T-cell (primary cell): ENCODE measurements at regions not wholly inside any gene's neighbourhood (a gene's known extent, or its start where the extent isn't known, plus 50 kb on each side); places are given as distances from the start of the nearest gene placed in this dataset.

Experiments
- ATAC-seq, 4 experiments: fragments of 200-7000 bp in 3 of 4; fragments of 150-1000 bp in 1 of 4; cut with Tn5 transposase; replicated peaks in 1 of 4; 1 replicate in 3 of 4; 2 replicates in 1 of 4; pipeline ENCODE4 v1.10.0; 2021; ENCODE audit warnings: moderate library complexity in 3 of 4, mild to moderate bottlenecking in 2 of 4, moderate number of reproducible peaks in 1 of 4
- CTCF ChIA-PET, 2 donors: fragments of 300-600 bp; sonication (Branson Sonifier 250); formaldehyde crosslinking; loops; one replicate each; lab custom pipeline; 2022; ENCODE audit warnings: antibody characterized with exemption in 2 of 2; lab: Charles Lee
- POLR2A ChIA-PET, 2 donors: fragments of 300-600 bp; sonication (Branson Sonifier 250); formaldehyde crosslinking; loops; one replicate each; lab custom pipeline; 2022; ENCODE audit warnings: antibody characterized with exemption in 2 of 2; lab: Charles Lee
- DNase-seq, 35 experiments: peaks; one replicate each; pipeline versions ENCODE4 v3.0.0 to v3.0.0-alpha.2; 2013 to 2023
- H3K27ac ChIP-seq: one replicate; pipeline ENCODE4 v1.5.1; 2013; ENCODE audit warnings: low read length
- H3K27me3 ChIP-seq, 2 experiments: replicated peaks in 1 of 2; 1 replicate in 1 of 2; 2 replicates in 1 of 2; pipeline versions ENCODE4 v1.6.1 to v1.7.0; 2013; ENCODE audit warnings: low read length in 1 of 2, mixed read lengths in 1 of 2; ENCODE audit not compliant: control insufficient read depth in 2 of 2, insufficient read depth in 2 of 2; ENCODE audit errors: extremely low read depth in 1 of 2
- H3K36me3 ChIP-seq, 2 donors: 1 replicate in 1 of 2; 2 replicates in 1 of 2; pipeline versions ENCODE4 v1.6.1 to v1.7.0; 2013; ENCODE audit warnings: low read length in 1 of 2; ENCODE audit not compliant: control insufficient read depth in 2 of 2, insufficient read depth in 1 of 2; ENCODE audit errors: extremely low read depth in 1 of 2
- H3K4me1 ChIP-seq, 2 experiments: 1 replicate in 1 of 2; 2 replicates in 1 of 2; pipeline versions ENCODE4 v1.6.1 to v1.7.0; 2013; ENCODE audit warnings: low read length in 2 of 2, mixed read lengths in 1 of 2; ENCODE audit not compliant: insufficient read depth in 2 of 2, control insufficient read depth in 1 of 2; ENCODE audit errors: extremely low read depth in 1 of 2
- H3K4me3 ChIP-seq, 2 donors: 1 replicate in 1 of 2; 2 replicates in 1 of 2; pipeline versions ENCODE4 v1.5.1 to v1.7.0; 2013; ENCODE audit warnings: mild to moderate bottlenecking in 2 of 2, low read length in 1 of 2, moderate library complexity in 1 of 2; ENCODE audit not compliant: control insufficient read depth in 1 of 2; ENCODE audit errors: extremely low read depth in 1 of 2
- H3K9me3 ChIP-seq: 2 replicates; pipeline ENCODE4 v1.7.0; 2013
- H3K27ac Mint-ChIP-seq, 2 donors: one replicate each; pipeline ENCODE4 v1.8.0; 2020 to 2021; ENCODE audit warnings: mild to moderate bottlenecking in 2 of 2, mixed read lengths in 2 of 2
- H3K27me3 Mint-ChIP-seq, 2 donors: one replicate each; pipeline ENCODE4 v1.8.0; 2021 to 2022; ENCODE audit warnings: mixed read lengths in 2 of 2
- H3K36me3 Mint-ChIP-seq: one replicate; pipeline ENCODE4 v1.8.0; 2021; ENCODE audit warnings: mixed read lengths
- H3K4me1 Mint-ChIP-seq, 3 donors: one replicate each; pipeline ENCODE4 v1.8.0; 2020 to 2022; ENCODE audit warnings: mixed read lengths in 3 of 3, mild to moderate bottlenecking in 1 of 3
- H3K4me3 Mint-ChIP-seq, 3 donors: one replicate each; pipeline ENCODE4 v1.8.0; 2020 to 2022; ENCODE audit warnings: mild to moderate bottlenecking in 3 of 3, mixed read lengths in 3 of 3, moderate library complexity in 3 of 3
- H3K9me3 Mint-ChIP-seq, 3 donors: one replicate each; pipeline ENCODE4 v1.8.0; 2020 to 2022; ENCODE audit warnings: mixed read lengths in 3 of 3
- WGBS: methylation state at CpG from one replicate; pipeline ENCODE4 v1.1.5; 2013; ENCODE audit warnings: missing lambda C conversion rate; ENCODE audit not compliant: insufficient coverage; 5-methylcytosine and 5-hydroxymethylcytosine counted together

DNA sequence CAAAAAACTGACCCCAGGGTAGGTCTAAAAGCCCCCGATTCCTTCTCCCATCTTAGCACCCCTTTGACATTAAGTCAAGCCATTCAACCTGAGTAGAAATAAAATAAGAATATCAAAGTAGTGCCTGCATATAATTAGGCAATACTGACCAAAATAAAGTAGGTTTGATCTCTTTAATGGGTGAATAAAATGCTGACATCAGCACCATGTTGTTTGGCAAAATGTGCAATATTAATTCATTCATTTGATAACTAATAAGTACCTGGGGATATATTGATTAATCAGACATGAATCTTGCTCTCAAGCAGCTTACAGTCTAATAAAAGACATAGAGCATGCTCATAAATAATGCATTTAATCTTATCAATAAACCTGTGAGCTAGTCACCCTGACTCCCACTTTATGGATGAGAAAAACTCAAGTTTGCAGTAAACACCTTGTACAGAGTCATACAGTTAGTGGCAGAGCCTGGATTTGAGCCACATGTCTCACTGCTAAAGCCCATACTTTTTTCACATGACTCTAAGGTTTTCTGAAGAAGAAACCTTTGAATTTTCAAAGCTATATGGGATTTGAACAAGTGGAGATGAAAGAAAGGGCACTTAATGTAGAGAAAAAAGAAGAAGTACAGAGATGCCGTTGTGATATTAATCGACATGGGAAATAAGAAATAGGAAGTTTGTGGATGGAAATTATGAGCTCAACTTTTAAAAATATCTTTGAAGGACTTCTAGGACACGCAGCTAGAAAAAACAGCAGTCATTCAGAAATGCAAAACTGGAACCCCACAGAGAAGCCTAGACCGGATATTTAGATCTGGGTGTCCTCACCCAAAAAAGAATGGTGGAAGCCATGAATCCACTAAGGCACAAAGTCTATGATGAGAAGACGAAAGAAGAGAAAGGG lies 183.9 kb downstream of the TOMM20 start:
- Histone ChIP-seq H3K36me3 (no peaks in the 10 kb centered on the region), H3K4me3 (no peak overlapping the region), H3K27me3 (no peaks in the 10 kb centered on the region), H3K9me3 (no peaks in the 10 kb centered on the region), H3K27ac (no peak overlapping the region), H3K4me1 (no peaks in the 10 kb centered on the region)
- POLR2A ChIA-PET = no interaction called here
- ATAC-seq (no peak), DNase-seq (no peak)
- Mint-ChIP-seq H3K27me3 (no peaks in the 10 kb centered on the region), H3K27ac (no peak overlapping the region), H3K36me3 (no peaks in the 10 kb centered on the region), H3K9me3 (peaks cover 5 to 8% (median 6%) of the 10 kb centered on the region in 3 donors), H3K4me3 (no peak overlapping the region), H3K4me1 (peaks cover 7 to 15% (median 11%) of the 10 kb centered on the region in 3 donors)
- CTCF ChIA-PET = interaction anchor here in 1 of 2 donors (0.6 kb wide), 1 partner anchor 27 kb away, joined by 3 read pairs; no protein-coding TSS in a partner anchor
- 52% methylated on average over 4 of the region's 6 CpGs for WGBS

DNA sequence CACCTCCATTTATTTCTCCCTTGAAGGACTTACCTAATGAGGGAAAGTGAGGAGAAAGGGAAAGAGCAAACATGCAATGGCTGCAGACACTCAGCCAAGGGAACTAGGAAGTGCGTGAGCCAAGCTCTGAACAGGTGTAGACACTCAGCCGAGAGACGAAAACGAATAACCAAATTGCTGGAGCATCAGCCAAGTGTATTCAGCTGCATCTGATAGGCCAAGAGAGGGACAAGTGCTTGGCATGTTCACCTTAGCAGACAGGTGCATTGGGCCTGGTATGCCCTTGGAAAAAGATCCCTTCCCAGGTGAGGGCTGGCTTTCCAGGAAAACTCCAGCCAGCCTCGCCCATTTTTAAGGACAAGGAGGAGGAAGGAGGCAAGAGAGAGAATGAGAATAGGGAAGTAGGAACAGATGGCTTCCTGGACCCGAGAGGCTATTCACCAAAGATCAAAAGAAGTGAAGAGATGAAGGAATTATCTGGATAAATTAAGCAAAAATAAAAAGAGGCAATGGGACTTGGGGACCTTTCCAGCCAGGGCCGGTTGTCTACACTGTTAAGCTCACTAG lies 184.7 kb downstream of the TOMM20 start:
- Mint-ChIP-seq H3K4me1 (peaks cover 7 to 15% (median 11%) of the 10 kb centered on the region in 3 donors), H3K27ac (no peak overlapping the region), H3K9me3 (peaks cover 0 to 5% (median under 1%) of the 10 kb centered on the region in 3 donors), H3K27me3 (no peaks in the 10 kb centered on the region), H3K36me3 (no peaks in the 10 kb centered on the region), H3K4me3 (no peak overlapping the region)
- no peak for ATAC-seq
- 76% methylated on average over 5 of the region's 7 CpGs for WGBS
- H3K36me3 ChIP-seq = no peaks in the 10 kb centered on the region
- ChIA-PET CTCF (no interaction called here), POLR2A (no interaction called here)
- H3K4me1 ChIP-seq = no peaks in the 10 kb centered on the region
- H3K9me3 ChIP-seq = no peaks in the 10 kb centered on the region
- no peak for DNase-seq
- H3K27me3 ChIP-seq = no peaks in the 10 kb centered on the region
- no peak overlapping the region for H3K27ac ChIP-seq
- no peak overlapping the region for H3K4me3 ChIP-seq

DNA sequence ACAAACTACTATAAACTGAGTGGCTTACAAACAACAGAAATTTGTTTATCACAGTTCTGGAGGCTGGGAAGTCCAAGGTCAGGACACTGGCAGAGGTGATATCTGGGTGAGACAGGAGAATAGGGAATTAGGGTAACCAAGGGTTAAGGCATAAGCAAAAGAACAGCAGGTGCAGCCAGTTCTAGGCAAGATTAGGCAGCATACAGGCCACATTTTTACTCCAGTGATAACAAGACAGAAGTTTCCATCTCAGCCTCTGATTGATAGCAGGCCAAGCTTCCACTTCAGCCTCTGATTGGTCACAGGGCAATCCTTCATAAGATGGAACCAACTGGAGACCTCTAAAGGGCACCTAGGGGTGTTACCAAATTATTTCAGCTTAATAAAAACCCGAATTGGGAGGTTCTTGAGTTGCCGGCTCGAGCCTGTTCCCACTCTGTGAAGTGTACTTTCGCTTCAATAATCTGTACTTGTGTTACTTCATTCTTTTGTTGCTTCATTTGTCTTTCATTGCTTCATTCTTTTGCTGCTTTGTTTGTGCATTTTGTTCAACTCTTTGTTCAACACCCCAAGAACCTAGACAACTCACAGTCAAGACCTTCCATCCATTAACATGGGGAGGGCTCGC lies 185.6 kb downstream of the TOMM20 start:
- Histone ChIP-seq H3K9me3 (no peaks in the 10 kb centered on the region), H3K4me1 (no peaks in the 10 kb centered on the region), H3K27ac (no peak overlapping the region), H3K27me3 (no peaks in the 10 kb centered on the region), H3K4me3 (no peak overlapping the region), H3K36me3 (no peaks in the 10 kb centered on the region)
- no peaks in the 10 kb centered on the region for H3K27me3 Mint-ChIP-seq
- WGBS = 100% methylated on average over 4 of the region's 5 CpGs
- no peak overlapping the region for H3K27ac Mint-ChIP-seq
- no peak overlapping the region for H3K4me3 Mint-ChIP-seq
- DNase-seq (no peak), ATAC-seq (no peak)
- POLR2A ChIA-PET = interaction anchor here in 1 of 2 donors (0.7 kb wide), 1 partner anchor 452 kb away, joined by 3 read pairs; no protein-coding TSS in a partner anchor
- CTCF ChIA-PET = no interaction called here
- H3K36me3 Mint-ChIP-seq = no peaks in the 10 kb centered on the region
- peaks cover 7 to 15% (median 11%) of the 10 kb centered on the region in 3 donors for H3K4me1 Mint-ChIP-seq
- H3K9me3 Mint-ChIP-seq = peaks cover 0 to 5% (median 0%) of the 10 kb centered on the region in 3 donors

DNA sequence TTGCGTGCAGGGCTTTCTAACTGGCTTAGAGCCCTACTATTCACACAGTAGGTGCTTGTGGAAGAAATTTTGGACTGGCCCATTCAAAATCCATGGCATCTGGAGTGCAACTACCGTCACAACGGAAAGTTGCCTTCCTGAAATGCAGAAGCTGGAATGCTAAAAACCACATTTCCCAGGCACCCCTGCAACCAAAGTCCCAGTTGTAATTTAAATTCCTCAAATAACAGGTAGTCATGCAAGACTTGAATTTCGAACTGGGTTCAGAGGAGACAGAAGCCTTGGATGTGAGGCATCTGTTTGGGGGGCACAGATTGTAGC lies 186.7 kb downstream of the TOMM20 start:
- no CpG with 5 or more reads among the region's 4 CpGs for WGBS
- Mint-ChIP-seq H3K4me1 (peaks cover 7 to 15% (median 11%) of the 10 kb centered on the region in 3 donors), H3K9me3 (peaks cover 0 to 5% (median 0%) of the 10 kb centered on the region in 3 donors), H3K27me3 (no peaks in the 10 kb centered on the region), H3K36me3 (no peaks in the 10 kb centered on the region), H3K4me3 (no peak overlapping the region), H3K27ac (no peak overlapping the region)
- DNase-seq = no peak
- ChIA-PET POLR2A (no interaction called here), CTCF (no interaction called here)
- H3K4me1 ChIP-seq = no peaks in the 10 kb centered on the region
- H3K27me3 ChIP-seq = no peaks in the 10 kb centered on the region
- H3K36me3 ChIP-seq = no peaks in the 10 kb centered on the region
- no peak overlapping the region for H3K4me3 ChIP-seq
- ATAC-seq = no peak
- H3K9me3 ChIP-seq = no peaks in the 10 kb centered on the region
- H3K27ac ChIP-seq = no peak overlapping the region

DNA sequence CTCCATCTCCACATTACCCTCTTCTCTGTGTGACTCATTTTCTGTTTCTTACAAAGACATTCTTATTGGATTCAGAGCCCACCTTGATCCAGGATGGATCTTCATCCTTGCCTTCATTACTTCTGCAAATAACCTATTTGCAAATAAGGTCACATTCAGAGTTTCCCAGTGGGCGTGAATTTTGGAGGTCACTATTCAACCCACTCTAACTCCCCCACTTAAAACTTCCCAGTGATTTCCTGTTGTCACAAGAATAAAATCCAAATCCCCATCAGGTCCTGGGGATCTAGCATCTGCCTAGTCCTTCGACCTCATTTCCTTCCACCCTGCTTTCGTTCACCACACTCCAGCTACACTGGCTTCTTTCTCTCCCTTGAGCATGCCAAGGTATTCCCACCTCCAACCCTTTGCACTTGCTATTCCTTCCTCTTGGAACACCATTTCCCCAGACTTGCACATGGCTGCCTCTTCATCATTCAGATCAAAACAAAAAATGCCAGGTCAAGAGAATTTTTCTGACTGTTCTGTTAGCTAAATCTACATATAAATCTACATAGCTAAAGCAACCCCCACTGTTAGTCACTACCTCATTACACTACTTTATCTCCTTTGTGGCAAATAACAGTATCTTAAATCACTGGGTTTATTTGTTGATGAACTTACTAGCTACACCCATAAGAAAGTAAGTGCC lies 187.2 kb downstream of the TOMM20 start:
- CTCF ChIA-PET = interaction anchor here in 1 of 2 donors (0.5 kb wide), 1 partner anchor 319 kb away, joined by 4 read pairs; no protein-coding TSS in a partner anchor
- no peak for ATAC-seq
- Histone ChIP-seq H3K9me3 (no peaks in the 10 kb centered on the region), H3K4me1 (no peaks in the 10 kb centered on the region), H3K4me3 (no peak overlapping the region), H3K27me3 (no peaks in the 10 kb centered on the region), H3K27ac (no peak overlapping the region), H3K36me3 (no peaks in the 10 kb centered on the region)
- H3K27me3 Mint-ChIP-seq = no peaks in the 10 kb centered on the region
- H3K36me3 Mint-ChIP-seq = no peaks in the 10 kb centered on the region
- H3K4me1 Mint-ChIP-seq = peaks cover 7 to 15% (median 11%) of the 10 kb centered on the region in 3 donors
- no peak overlapping the region for H3K27ac Mint-ChIP-seq
- H3K9me3 Mint-ChIP-seq = peaks cover 0 to 5% (median 0%) of the 10 kb centered on the region in 3 donors
- POLR2A ChIA-PET = no interaction called here
- 83% methylated on average over 3 of the region's 3 CpGs for WGBS
- no peak for DNase-seq
- H3K4me3 Mint-ChIP-seq = no peak overlapping the region

DNA sequence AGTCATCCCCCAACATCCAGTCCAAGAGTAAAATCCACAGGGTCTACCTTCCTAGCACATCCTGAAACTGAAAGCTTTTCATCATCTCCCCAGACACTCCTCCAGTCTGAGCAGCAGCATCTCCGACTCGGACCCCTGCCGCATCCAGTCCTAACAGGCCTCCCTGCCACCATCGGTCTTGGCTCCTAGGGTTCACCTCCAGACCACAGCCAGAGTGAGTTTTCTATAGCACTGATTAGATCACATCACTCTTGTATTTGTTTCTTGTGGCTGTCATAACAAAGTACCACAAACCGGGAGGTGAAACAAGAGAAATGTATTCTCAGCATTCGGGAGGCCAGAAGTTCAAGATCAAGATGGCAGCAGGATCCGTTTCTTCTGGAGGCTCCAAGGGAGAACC lies 187.8 kb downstream of the TOMM20 start:
- Mint-ChIP-seq H3K9me3 (peaks cover 0 to 5% (median 0%) of the 10 kb centered on the region in 3 donors), H3K27ac (no peak overlapping the region), H3K27me3 (no peaks in the 10 kb centered on the region), H3K4me3 (no peak overlapping the region), H3K36me3 (no peaks in the 10 kb centered on the region), H3K4me1 (peaks cover 7 to 15% (median 11%) of the 10 kb centered on the region in 3 donors)
- H3K4me3 ChIP-seq = no peak overlapping the region
- H3K27ac ChIP-seq = no peak overlapping the region
- no peaks in the 10 kb centered on the region for H3K9me3 ChIP-seq
- whole genome bisulfite sequencing = 91% methylated on average over 4 of the region's 7 CpGs
- no peak for ATAC-seq
- no peak for DNase-seq
- no peaks in the 10 kb centered on the region for H3K36me3 ChIP-seq
- no peaks in the 10 kb centered on the region for H3K4me1 ChIP-seq
- H3K27me3 ChIP-seq = no peaks in the 10 kb centered on the region
- CTCF ChIA-PET = interaction anchor here in 1 of 2 donors (0.5 kb wide), 1 partner anchor 319 kb away, joined by 4 read pairs; no protein-coding TSS in a partner anchor
- POLR2A ChIA-PET = no interaction called here
